ENCODE measurements at regions not wholly inside any gene's neighbourhood (a gene's known extent, or its start where the extent isn't known, plus 50 kb on each side); places are given as distances from the start of the nearest gene placed in this dataset.

- TF ChIP-seq POLR2A (IDR thresholded peaks at IDR 0.05) (no peak), CTCF (IDR thresholded peaks at IDR 0.05) (no peak), EP300 (IDR thresholded peaks at IDR 0.05) (no peak)
Measured at GRCh38 chr15:35308802-35309201, 223.7 kb upstream of the NANOGP8 start.
